ENCODE measurements at regions not wholly inside any gene's neighbourhood (a gene's known extent, or its start where the extent isn't known, plus 50 kb on each side); places are given as distances from the start of the nearest gene placed in this dataset.

GRCh38 chr5:4563400-4563799 is 576.7 kb upstream of the ADAMTS16 start:
- peak; percentile 50 for TF ChIP-seq CTCF (IDR thresholded peaks at IDR 0.05; ENCODE audit: insufficient read depth, low read depth, low read length)
- no peak for TF ChIP-seq EZH2 (IDR thresholded peaks at IDR 0.05; ENCODE audit: insufficient read depth, low read length)
